ENCODE measurements at regions not wholly inside any gene's neighbourhood (a gene's known extent, or its start where the extent isn't known, plus 50 kb on each side); places are given as distances from the start of the nearest gene placed in this dataset.

- 3% methylated on average over 5 of the region's 5 CpGs for WGBS (ENCODE audit: insufficient coverage, low coverage, missing lambda C conversion rate)
- Histone ChIP-seq H3K27me3 (ENCODE audit: control insufficient read depth in 2 of 2, insufficient read depth in 2 of 2, low read length in 2 of 2) (no peaks in the 10 kb centered on the region), H3K4me3 (no peak overlapping the region), H3K79me2 (ENCODE audit: control insufficient read depth, insufficient read depth, low read length) (no peaks in the 10 kb centered on the region), H2AFZ (ENCODE audit: low read depth, low read length) (no peak overlapping the region), H3K9me1 (ENCODE audit: control insufficient read depth, insufficient read depth, low read length) (no peaks in the 10 kb centered on the region), H3K4me1 (replicated peaks in 1 of 2; ENCODE audit: control insufficient read depth in 2 of 2, insufficient read depth in 2 of 2, low read length in 2 of 2) (no peaks in the 10 kb centered on the region), H3K27ac (ENCODE audit: extremely low read depth, low read depth, low read length) (no peak overlapping the region), H3K9ac (ENCODE audit: insufficient read depth in 1 of 2, low read depth in 2 of 2, low read length in 2 of 2) (no peak overlapping the region), H3K4me2 (ENCODE audit: insufficient read depth, low read length) (no peak overlapping the region), H4K20me1 (replicated peaks; ENCODE audit: control insufficient read depth, insufficient read depth, low read length) (no peaks in the 10 kb centered on the region), H3K36me3 (ENCODE audit: control insufficient read depth, insufficient read depth, low read length) (no peaks in the 10 kb centered on the region), H3K9me3 (replicated peaks; ENCODE audit: control insufficient read depth, insufficient read depth, low read depth, low read length) (no peaks in the 10 kb centered on the region)
- TF ChIP-seq SRF (CRISPR knock-in tag; IDR thresholded peaks at IDR 0.05): no peak
- no peak for TF ChIP-seq MCM5 (IDR thresholded peaks at IDR 0.05; ENCODE audit: low read depth)
- no peak for TF ChIP-seq PRMT5 (CRISPR knock-in tag; IDR thresholded peaks at IDR 0.05)
- no peak for TF ChIP-seq HDAC2 (IDR thresholded peaks at IDR 0.05)
- TF ChIP-seq SRSF7 (optimal IDR thresholded peaks at IDR 0.05; ENCODE audit: low read depth, low read length): no peak
- no peak for TF ChIP-seq HIVEP1 (CRISPR knock-in tag; IDR thresholded peaks at IDR 0.05)
- TF ChIP-seq ZBTB1 (CRISPR knock-in tag; IDR thresholded peaks at IDR 0.05; ENCODE audit: borderline replicate concordance, low read depth): no peak
- no peak for TF ChIP-seq ZKSCAN1 (IDR thresholded peaks at IDR 0.05; ENCODE audit: low read depth, low read length)
- no peak for TF ChIP-seq THRA (IDR thresholded peaks at IDR 0.05)
- no peak for TF ChIP-seq ZNF668 (CRISPR knock-in tag; IDR thresholded peaks at IDR 0.05)
- TF ChIP-seq RBM22 (IDR thresholded peaks at IDR 0.05; ENCODE audit: low read depth, low read length, poor library complexity, severe bottlenecking): no peak
- TF ChIP-seq CHD7 (IDR thresholded peaks at IDR 0.05; ENCODE audit: low read depth, low read length): no peak
- TF ChIP-seq ELF1 (tag; IDR thresholded peaks at IDR 0.05): no peak
- ATAC-seq (no peak), DNase-seq (ENCODE audit: extremely low read depth in 1 of 4, low spot score in 3 of 4) (no peak), FAIRE-seq (no peak)
- no TSS peak for BruUV-seq (replicated peaks)
- ChIA-PET POLR2A (no interaction called here), CTCF (ENCODE audit: low intra/inter-chr PET ratio) (no interaction called here)
- intact Hi-C loops (cut with micrococcal nuclease) (no loop called here), in situ Hi-C loops (cut with MboI) (no loop called here)
These were observed 533.8 kb upstream of the ID4 start for GRCh38 chr6:19303383-19303782.
